HG03558 (cell line): ENCODE measurements at regions not wholly inside any gene's neighbourhood (a gene's known extent, or its start where the extent isn't known, plus 50 kb on each side); places are given as distances from the start of the nearest gene placed in this dataset.
"Not testable (repeated sequence)": the region's sequence is repeated elsewhere in the genome, so short reads cannot be mapped to it uniquely, and the experiment has no call there.

Source experiments
- ATAC-seq: cut with Tn5 transposase; IDR thresholded peaks from one replicate; pipeline ENCODE4 v1.9.1; 2021; ENCODE audit warnings: moderate number of reproducible peaks; ENCODE audit not compliant: unreplicated experiment; ENCODE audit errors: extremely low read depth

GRCh38 chr2:149789549-149789948 lies 202.0 kb upstream of the MMADHC start:
- ATAC-seq = no peak

GRCh38 chr2:149787206-149787605 lies 199.6 kb upstream of the MMADHC start:
- ATAC-seq = no peak

GRCh38 chr2:149783284-149783683 lies 195.7 kb upstream of the MMADHC start:
- ATAC-seq = no peak

DNA sequence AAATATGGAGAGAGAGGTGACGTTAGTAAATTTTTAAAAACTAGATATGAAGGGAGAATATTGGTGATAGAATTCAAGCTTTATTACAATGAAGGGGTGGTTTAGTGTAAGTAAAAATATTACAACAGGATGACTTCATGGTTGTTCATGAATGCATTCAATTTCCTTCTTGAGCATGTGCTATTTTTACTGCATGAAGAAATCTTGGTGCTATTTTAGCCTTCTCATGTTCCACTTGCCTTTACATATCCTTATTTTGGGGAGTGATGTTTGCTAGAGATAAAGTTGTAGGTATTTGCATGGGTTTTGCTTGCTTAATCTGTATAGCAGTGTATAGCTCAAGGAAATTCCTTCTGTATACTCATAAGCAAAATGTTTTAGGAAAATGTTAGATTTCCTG lies 195.0 kb upstream of the MMADHC start:
- no peak for ATAC-seq

DNA sequence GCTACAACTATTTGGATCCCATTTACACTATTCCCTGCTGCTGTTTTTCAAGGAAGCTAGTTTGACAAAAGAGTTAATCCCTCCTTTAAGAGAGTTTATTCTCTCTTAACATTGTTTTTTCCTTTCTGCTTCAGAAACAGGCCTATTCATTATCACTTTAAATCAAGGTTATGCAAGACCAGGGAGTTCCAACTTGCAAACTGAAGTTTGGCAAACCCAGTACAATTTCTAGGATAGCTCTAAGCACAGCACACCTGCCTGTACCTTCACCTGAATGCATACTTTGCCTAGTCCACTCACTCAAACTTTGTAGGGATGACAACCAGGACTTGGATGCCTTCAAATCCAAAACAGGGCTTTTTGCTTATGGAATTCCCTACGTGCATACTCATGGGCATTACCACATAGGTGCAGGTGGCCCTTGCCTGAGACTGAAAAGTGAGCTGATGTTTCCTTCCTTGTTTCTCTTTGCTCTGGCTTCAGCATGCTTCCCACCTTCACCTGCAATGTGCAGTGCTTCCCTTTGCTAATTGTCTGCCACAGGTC lies 193.8 kb upstream of the MMADHC start:
- no peak for ATAC-seq

DNA sequence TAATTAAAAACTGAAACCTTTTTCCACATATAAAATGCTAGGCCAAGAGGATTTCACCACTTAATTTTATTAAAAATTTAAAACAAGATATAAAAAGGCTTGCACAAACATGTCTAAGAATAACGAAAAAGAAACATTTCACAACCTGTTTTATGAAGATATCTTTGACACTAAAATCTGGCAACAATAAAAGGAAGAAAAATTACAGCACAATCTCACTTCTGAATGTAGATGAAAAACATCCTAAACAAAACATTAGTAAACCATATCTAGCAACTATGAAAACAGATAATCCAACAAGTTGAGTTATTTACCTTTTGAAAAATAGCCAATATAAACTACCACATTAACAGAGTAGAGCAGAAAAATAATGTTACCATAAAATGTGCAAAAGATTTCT lies 185.4 kb upstream of the MMADHC start:
- ATAC-seq = no peak

DNA sequence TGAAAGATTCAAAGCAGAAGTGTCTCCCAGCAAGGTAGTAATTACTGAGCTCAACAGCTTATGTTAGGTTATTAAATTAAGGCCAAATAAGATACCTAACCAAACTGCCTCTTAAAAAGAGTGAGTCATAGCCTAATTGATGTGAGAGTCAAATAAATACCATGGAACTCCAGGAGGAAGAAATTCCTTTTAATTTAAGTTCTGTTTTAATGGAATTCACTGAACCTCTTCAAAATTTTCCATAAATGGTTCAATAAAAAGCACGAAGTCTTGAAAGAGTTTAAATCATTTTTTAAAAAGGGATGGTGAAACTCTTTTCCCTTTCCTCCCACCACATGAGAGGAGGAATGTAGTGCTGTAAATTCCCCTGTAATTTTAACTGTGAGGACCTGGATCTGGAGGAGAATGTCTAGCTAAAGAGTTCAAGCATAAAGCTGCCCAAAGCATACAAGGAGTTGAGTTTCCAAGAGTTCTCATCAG lies 180.8 kb upstream of the MMADHC start:
- no peak for ATAC-seq

GRCh38 chr2:149767516-149767974 lies 180.0 kb upstream of the MMADHC start:
- ATAC-seq = no peak

GRCh38 chr2:149766339-149766738 lies 178.8 kb upstream of the MMADHC start:
- no peak for ATAC-seq

- no peak for ATAC-seq
Observed at GRCh38 chr2:149765636-149766035, 178.1 kb upstream of the MMADHC start.

DNA sequence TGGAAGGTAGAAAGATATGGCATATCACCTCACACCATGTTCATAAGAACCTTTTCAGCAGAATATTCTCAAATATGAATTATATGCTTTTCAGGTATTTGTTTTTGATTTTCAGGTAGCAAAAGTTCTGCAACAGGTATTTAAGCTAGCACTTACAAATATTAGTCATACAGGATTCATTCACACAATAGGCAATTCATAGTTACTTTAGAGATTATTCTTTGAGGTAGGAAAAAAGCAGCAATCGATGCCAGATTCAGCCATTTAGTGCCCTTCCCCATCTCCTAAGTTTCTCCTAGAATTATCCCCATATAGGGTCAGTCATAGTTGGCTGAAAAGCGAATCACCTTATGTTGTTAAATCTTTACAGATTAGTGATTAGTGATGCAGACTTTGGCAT lies 177.4 kb upstream of the MMADHC start:
- ATAC-seq = no peak

- ATAC-seq = no peak
Observed at GRCh38 chr2:149763358-149763757, 175.8 kb upstream of the MMADHC start.

- ATAC-seq = no peak
Observed at GRCh38 chr2:149761611-149762010, 174.0 kb upstream of the MMADHC start.

DNA sequence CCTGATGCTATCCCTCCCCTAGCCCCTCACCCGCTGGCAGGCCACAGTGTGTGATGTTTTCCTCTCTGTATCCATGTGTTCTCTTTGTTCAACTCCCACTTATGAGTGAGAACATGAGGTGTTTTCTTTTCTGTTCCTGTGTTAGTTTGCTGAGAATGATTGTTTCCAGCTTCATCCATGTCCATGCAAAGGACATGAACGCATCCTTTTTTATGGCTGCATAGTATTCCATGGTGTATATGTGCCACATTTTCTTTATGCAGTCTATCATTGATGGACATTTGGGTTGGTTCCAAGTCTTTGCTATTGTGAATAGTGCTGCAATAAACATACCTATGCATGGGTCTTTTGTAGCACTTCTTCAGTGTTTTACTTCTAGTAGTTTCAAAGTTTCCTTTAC lies 171.8 kb upstream of the MMADHC start:
- ATAC-seq = not testable (repeated sequence)

DNA sequence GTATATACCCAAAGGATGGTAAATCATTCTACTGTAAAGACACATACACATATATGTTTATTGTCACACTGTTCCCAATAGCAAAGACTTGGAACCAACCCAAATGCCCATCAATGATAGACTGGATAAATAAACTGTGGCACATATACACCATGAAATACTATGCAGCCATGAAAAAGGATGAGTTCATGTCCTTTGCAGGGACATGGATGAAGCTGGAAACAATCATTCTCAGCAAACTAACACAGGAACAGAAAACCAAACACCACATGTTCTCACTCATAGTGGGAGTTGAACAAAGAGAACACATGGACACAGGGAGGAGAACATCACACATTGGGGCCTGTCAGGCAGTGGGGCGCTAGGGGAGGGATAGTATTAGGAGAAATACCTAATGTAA lies 167.1 kb upstream of the MMADHC start:
- ATAC-seq = not testable (repeated sequence)

- no peak for ATAC-seq
Observed at GRCh38 chr2:149747456-149747855, 159.9 kb upstream of the MMADHC start.

DNA sequence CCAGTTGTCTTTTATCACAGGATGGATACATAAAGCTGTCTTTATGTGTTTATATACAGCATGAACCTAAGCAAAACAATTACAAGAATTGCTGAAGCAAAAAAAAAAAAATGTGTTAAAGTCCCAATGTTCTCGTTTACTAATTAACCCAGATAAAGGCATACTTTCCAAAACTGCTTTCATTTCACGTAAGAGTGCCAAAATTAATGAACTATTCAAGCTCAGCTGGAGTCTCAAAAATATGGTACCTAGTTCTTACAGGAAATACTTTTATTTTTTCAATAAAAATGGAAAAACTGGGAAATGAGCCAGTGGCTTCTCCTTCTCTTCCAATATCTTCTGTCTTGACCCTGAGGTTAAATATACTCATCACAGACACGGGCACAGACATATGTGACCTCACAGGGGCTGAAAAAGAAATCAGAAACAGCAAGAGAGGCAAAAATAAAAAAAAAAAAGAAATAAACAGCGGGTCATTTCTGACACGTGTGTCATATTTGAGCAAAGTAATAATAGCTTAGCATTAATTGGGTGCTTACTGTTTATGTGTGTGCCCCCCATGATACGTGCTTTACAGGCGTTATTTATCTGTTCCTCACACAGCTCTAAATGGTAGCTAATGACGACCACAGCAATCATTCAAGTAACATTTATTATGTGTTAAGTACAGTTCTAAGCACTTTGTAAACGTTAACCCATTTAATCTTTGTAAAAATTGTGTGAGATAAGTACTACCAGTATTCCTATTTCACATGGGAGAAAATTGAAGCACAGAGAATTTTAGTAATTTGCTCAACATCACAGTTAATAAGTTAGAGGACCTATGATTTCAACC lies 158.0 kb upstream of the MMADHC start:
- ATAC-seq = no peak

GRCh38 chr2:149744865-149745264 lies 157.3 kb upstream of the MMADHC start:
- ATAC-seq = no peak

- ATAC-seq = no peak
Observed at GRCh38 chr2:149743842-149744448, 156.4 kb upstream of the MMADHC start.

- no peak for ATAC-seq
Observed at GRCh38 chr2:149741646-149742045, 154.1 kb upstream of the MMADHC start.

GRCh38 chr2:149740490-149740889 lies 152.9 kb upstream of the MMADHC start:
- ATAC-seq = no peak
